IMR-90 (cell line): ENCODE measurements at regions not wholly inside any gene's neighbourhood (a gene's known extent, or its start where the extent isn't known, plus 50 kb on each side); places are given as distances from the start of the nearest gene placed in this dataset.

Experiments
- ATAC-seq: fragments of 200-7000 bp; cut with Tn5 transposase; 2 replicates; pipeline ENCODE4 v1.9.1; 2020; ENCODE audit warnings: low read depth, mild to moderate bottlenecking, moderate library complexity
- BruUV-seq: library from RNA; stranded (reverse); fragments of 400-500 nt; replicated peaks from 2 replicates; lab custom pipeline; 2021; lab: Mats Ljungman, UMichigan
- CTCF ChIA-PET: fragments of 300-600 bp; formaldehyde crosslinking; extraction: SDS; loops from one replicate; lab custom pipeline; 2021; ENCODE audit warnings: antibody characterized with exemption; lab: Yijun Ruan, JAX
- POLR2A ChIA-PET: fragments of 300-600 bp; sonication (Branson Sonifier 250); formaldehyde crosslinking; loops from one replicate; lab custom pipeline; 2022; ENCODE audit warnings: antibody characterized with exemption; ENCODE audit not compliant: unreplicated experiment; lab: Charles Lee
- DNase-seq: peaks from one replicate; pipeline ENCODE4 v3.0.0; 2013
- H2AFZ ChIP-seq: replicated peaks from 2 replicates; pipeline ENCODE3; 2013; ENCODE audit warnings: low read length, mild to moderate bottlenecking; ENCODE audit not compliant: poor library complexity
- H2AK5ac ChIP-seq: 2 replicates; pipeline ENCODE4 v1.6.1; 2013; ENCODE audit warnings: low read depth, low read length, inconsistent platforms
- H2AK9ac ChIP-seq: replicated peaks from 2 replicates; pipeline ENCODE3; 2013; ENCODE audit warnings: mild to moderate bottlenecking, low read depth, low read length, moderate library complexity; ENCODE audit not compliant: poor library complexity
- H2BK120ac ChIP-seq: 2 replicates; pipeline ENCODE4 v1.6.1; 2013; ENCODE audit warnings: low read depth, low read length, inconsistent platforms
- H2BK15ac ChIP-seq: 3 replicates; pipeline ENCODE4 v1.6.1; 2013; ENCODE audit warnings: low read depth, low read length, inconsistent platforms
- H2BK20ac ChIP-seq: 2 replicates; pipeline ENCODE4 v1.6.1; 2013; ENCODE audit warnings: low read depth, mild to moderate bottlenecking, inconsistent platforms, low read length, moderate library complexity
- H2BK5ac ChIP-seq: 2 replicates; pipeline ENCODE4 v1.6.1; 2013; ENCODE audit warnings: mild to moderate bottlenecking, low read depth, low read length, inconsistent platforms; ENCODE audit not compliant: poor library complexity, severe bottlenecking
- H3K14ac ChIP-seq: replicated peaks from 2 replicates; pipeline ENCODE4 v1.6.1; 2013; ENCODE audit warnings: low read depth, low read length, inconsistent platforms
- H3K18ac ChIP-seq: 2 replicates; pipeline ENCODE4 v1.6.1; 2013; ENCODE audit warnings: low read depth, low read length, control low read depth
- H3K23ac ChIP-seq: 2 replicates; pipeline ENCODE4 v1.6.1; 2013; ENCODE audit warnings: low read depth, low read length, inconsistent platforms
- H3K27ac ChIP-seq: 2 replicates; pipeline ENCODE4 v1.5.1; 2013; ENCODE audit warnings: mild to moderate bottlenecking, control low read depth, low read length; ENCODE audit not compliant: insufficient read depth
- H3K27me3 ChIP-seq: 2 replicates; pipeline ENCODE4 v1.6.1; 2013; ENCODE audit warnings: low read length; ENCODE audit not compliant: control insufficient read depth, insufficient read depth
- H3K36me3 ChIP-seq: 2 replicates; pipeline ENCODE4 v1.6.1; 2013; ENCODE audit warnings: low read length, mixed read lengths; ENCODE audit not compliant: control insufficient read depth, insufficient read depth
- H3K4ac ChIP-seq: 2 replicates; pipeline ENCODE4 v1.6.1; 2013; ENCODE audit warnings: low read depth, low read length, inconsistent platforms
- H3K4me1 ChIP-seq: 2 replicates; pipeline ENCODE4 v1.6.1; 2013; ENCODE audit warnings: low read length, mixed read lengths; ENCODE audit not compliant: control insufficient read depth, insufficient read depth
- H3K4me2 ChIP-seq: 2 replicates; pipeline ENCODE4 v1.6.1; 2013; ENCODE audit warnings: low read depth, mild to moderate bottlenecking, control low read depth, low read length, moderate library complexity
- H3K4me3 ChIP-seq: 2 replicates; pipeline ENCODE4 v1.5.1; 2013; ENCODE audit warnings: low read depth, mild to moderate bottlenecking, control low read depth, low read length, moderate library complexity; ENCODE audit not compliant: insufficient read depth
- H3K56ac ChIP-seq: 2 replicates; pipeline ENCODE4 v1.6.1; 2013; ENCODE audit warnings: low read length, inconsistent platforms; ENCODE audit not compliant: insufficient read depth; ENCODE audit errors: extremely low read depth
- H3K79me1 ChIP-seq, 2 experiments: 2 replicates each; pipeline ENCODE4 v1.6.1; 2013; ENCODE audit warnings: low read length in 2 of 2, inconsistent platforms in 1 of 2, low read depth in 1 of 2
- H3K9ac ChIP-seq: 2 replicates; pipeline ENCODE4 v1.6.1; 2013; ENCODE audit warnings: low read depth, low read length, control low read depth
- H3K9me1 ChIP-seq: 2 replicates; pipeline ENCODE4 v1.6.1; 2013; ENCODE audit warnings: low read length, inconsistent platforms; ENCODE audit not compliant: insufficient read depth
- H3K9me3 ChIP-seq: 2 replicates; pipeline ENCODE4 v1.6.1; 2013; ENCODE audit warnings: low read length; ENCODE audit not compliant: control insufficient read depth, insufficient read depth
- H4K20me1 ChIP-seq: 2 replicates; pipeline ENCODE4 v1.6.1; 2013; ENCODE audit warnings: low read length, inconsistent platforms; ENCODE audit not compliant: insufficient read depth
- H4K5ac ChIP-seq: 2 replicates; pipeline ENCODE4 v1.6.1; 2013; ENCODE audit warnings: mild to moderate bottlenecking, low read depth, low read length, control low read depth
- H4K8ac ChIP-seq, 2 experiments: 2 replicates each; pipeline ENCODE4 v1.6.1; 2013; ENCODE audit warnings: low read depth in 2 of 2, low read length in 2 of 2, control low read depth in 1 of 2, inconsistent platforms in 1 of 2
- H4K91ac ChIP-seq: 2 replicates; pipeline ENCODE4 v1.6.1; 2013; ENCODE audit warnings: low read depth, low read length, inconsistent platforms; ENCODE audit not compliant: insufficient read depth
- BHLHE40 ChIP-seq: fragments of 150-350 bp; IDR thresholded peaks from 2 replicates; pipeline ENCODE4 v1.6.1; 2016; ENCODE audit warnings: mild to moderate bottlenecking, low read depth, low read length
- NFE2L2 ChIP-seq: fragments of 150-350 bp; IDR thresholded peaks from 2 replicates; pipeline ENCODE4 v1.6.1; 2016; ENCODE audit warnings: low read depth, mild to moderate bottlenecking, low read length
- RAD21 ChIP-seq: IDR thresholded peaks from 2 replicates; pipeline ENCODE4 v1.6.1; 2012; ENCODE audit warnings: low read length, improper control_type of control experiment
- RCOR1 ChIP-seq: IDR thresholded peaks from 2 replicates; pipeline ENCODE4 v1.6.1; 2012; ENCODE audit warnings: mild to moderate bottlenecking, low read length, improper control_type of control experiment; ENCODE audit not compliant: insufficient replicate concordance
- WGBS, 2 experiments: methylation state at CpG; one replicate each; pipeline versions ENCODE4 v1.1.5 to v1.1.7; 2013; ENCODE audit warnings: missing lambda C conversion rate in 2 of 2; ENCODE audit not compliant: insufficient read length in 1 of 2; ENCODE audit errors: extremely low coverage in 2 of 2; 5-methylcytosine and 5-hydroxymethylcytosine counted together
- dilution Hi-C: fragments of 300-500 bp; cut with HindIII; formaldehyde crosslinking; loops from one replicate; pipeline ENCODE4 v1.14.3; 2018; ENCODE audit warnings: low sequenced_read_pairs; ENCODE audit not compliant: unreplicated experiment
- in situ Hi-C: fragments of 300-500 bp; cut with MboI; formaldehyde crosslinking; loops from 3 replicates; pipeline ENCODE4 v1.14.3; 2019; ENCODE audit warnings: low sequenced_read_pairs, inconsistent platforms, mixed read lengths
- intact Hi-C: fragments of 100-400 bp; cut with micrococcal nuclease; formaldehyde crosslinking; loops from 2 replicates; pipeline ENCODE4 v1.10.0; 2022

GRCh38 chr12:113693693-113694092 is 222.0 kb upstream of the LHX5 start:
- no peak overlapping the region for H3K9ac ChIP-seq
- no peak overlapping the region for H2BK15ac ChIP-seq
- H2AK9ac ChIP-seq, result no peak overlapping the region
- H3K4me2 ChIP-seq, result no peak overlapping the region
- H3K4me3 ChIP-seq, result no peak overlapping the region
- H3K23ac ChIP-seq, result no peak overlapping the region
- no peak overlapping the region for H4K5ac ChIP-seq
- H2BK20ac ChIP-seq, result no peak overlapping the region
- no peaks in the 10 kb centered on the region for H3K9me3 ChIP-seq
- H2BK120ac ChIP-seq, result no peak overlapping the region
- no TSS peak for BruUV-seq
- H3K4me1 ChIP-seq, result no peaks in the 10 kb centered on the region
- no peak overlapping the region for H3K14ac ChIP-seq
- no peaks in the 10 kb centered on the region for H4K20me1 ChIP-seq
- no peak overlapping the region for H2BK5ac ChIP-seq
- no peak overlapping the region for H4K8ac ChIP-seq
- DNase-seq (no peak), ATAC-seq (no peak)
- no peak overlapping the region for H3K56ac ChIP-seq
- intact Hi-C loops, result no loop called here
- ChIA-PET POLR2A (no interaction called here), CTCF (no interaction called here)
- H3K18ac ChIP-seq, result no peak overlapping the region
- TF ChIP-seq RAD21, result no peak
- no peak for TF ChIP-seq NFE2L2
- TF ChIP-seq RCOR1, result no peak
- TF ChIP-seq BHLHE40, result no peak
- peaks cover 2% of the 10 kb centered on the region; the same call in 1 of the 2 replicates for H3K27me3 ChIP-seq
- no peaks in the 10 kb centered on the region for H3K9me1 ChIP-seq
- WGBS, 2 experiments, result 57% methylated on average over 2 of the region's 8 CpGs; no CpG with 5 or more reads in 1 of the 2 experiments
- H3K36me3 ChIP-seq, result no peaks in the 10 kb centered on the region
- no peak overlapping the region for H3K4ac ChIP-seq
- H3K27ac ChIP-seq, result no peak overlapping the region
- H4K91ac ChIP-seq, result no peak overlapping the region
- no peak overlapping the region for H2AFZ ChIP-seq
- H3K79me1 ChIP-seq, result no peaks in the 10 kb centered on the region
- dilution Hi-C loops, result no loop called here
- in situ Hi-C loops, result no loop called here
- H2AK5ac ChIP-seq, result no peak overlapping the region
